H1 (cell line): ENCODE measurements at regions not wholly inside any gene's neighbourhood (a gene's known extent, or its start where the extent isn't known, plus 50 kb on each side); places are given as distances from the start of the nearest gene placed in this dataset.

Experiments used
- CTCF ChIA-PET: fragments of 300-600 bp; sonication (Branson Sonifier 250); formaldehyde crosslinking; loops from one replicate; lab custom pipeline; 2021; ENCODE audit not compliant: partially characterized antibody; lab: Charles Lee
- POLR2A ChIA-PET: fragments of 300-600 bp; sonication (Branson Sonifier 250); formaldehyde crosslinking; loops from one replicate; lab custom pipeline; 2021; ENCODE audit warnings: inconsistent platforms; ENCODE audit not compliant: partially characterized antibody; lab: Charles Lee
- DNase-seq, 2 experiments: peaks; one replicate each; pipeline versions ENCODE4 v3.0.0 to v3.0.0-alpha.2; 2010 to 2022; ENCODE audit warnings: low spot score in 2 of 2, low read depth in 1 of 2, mixed read lengths in 1 of 2
- FAIRE-seq: peaks from 2 replicates; lab custom pipeline; 2011; peaks lifted over from hg19 to GRCh38; lab: Jason Lieb, UNC
- H2AFZ ChIP-seq: 2 replicates; pipeline ENCODE4 v1.8.1; 2012; ENCODE audit warnings: low read length, inconsistent platforms
- H2AK5ac ChIP-seq: 2 replicates; pipeline ENCODE4 v1.6.1; 2013; ENCODE audit warnings: low read depth, low read length
- H2BK120ac ChIP-seq: replicated peaks from 2 replicates; pipeline ENCODE3; 2013; ENCODE audit warnings: low read depth, low read length, inconsistent platforms
- H2BK12ac ChIP-seq: 2 replicates; pipeline ENCODE4 v1.6.1; 2013; ENCODE audit warnings: low read depth, low read length
- H2BK15ac ChIP-seq: 2 replicates; pipeline ENCODE4 v1.6.1; 2013; ENCODE audit warnings: low read length
- H2BK20ac ChIP-seq: 2 replicates; pipeline ENCODE4 v1.6.1; 2013; ENCODE audit warnings: low read length
- H2BK5ac ChIP-seq: 2 replicates; pipeline ENCODE4 v1.6.1; 2013; ENCODE audit warnings: low read depth, low read length
- H3K14ac ChIP-seq: 2 replicates; pipeline ENCODE4 v1.6.1; 2013; ENCODE audit warnings: inconsistent platforms; ENCODE audit not compliant: insufficient read length
- H3K18ac ChIP-seq: 2 replicates; pipeline ENCODE4 v1.6.1; 2013; ENCODE audit warnings: low read length; ENCODE audit errors: extremely low read depth
- H3K23ac ChIP-seq: 2 replicates; pipeline ENCODE4 v1.6.1; 2013; ENCODE audit warnings: inconsistent platforms; ENCODE audit not compliant: insufficient read length
- H3K23me2 ChIP-seq: 2 replicates; pipeline ENCODE4 v1.6.1; 2013; ENCODE audit warnings: low read depth, low read length
- H3K27ac ChIP-seq: 2 replicates; pipeline ENCODE4 v1.6.1; 2011; ENCODE audit warnings: low read depth, low read length, inconsistent platforms
- H3K27me3 ChIP-seq, 4 experiments: replicated peaks in 1 of 4; 1 replicate in 1 of 4; 2 replicates in 3 of 4; pipeline versions ENCODE4 v1.6.1 to v1.8.1; 2011 to 2013; ENCODE audit warnings: low read length in 3 of 4, mild to moderate bottlenecking in 3 of 4, inconsistent platforms in 2 of 4, mixed read lengths in 2 of 4, moderate library complexity in 1 of 4; ENCODE audit not compliant: control insufficient read depth in 3 of 4, insufficient read depth in 3 of 4; ENCODE audit errors: extremely low read depth in 1 of 4
- H3K36me3 ChIP-seq, 4 experiments: 2 replicates each; pipeline versions ENCODE4 v1.6.1 to v1.8.1; 2011 to 2013; ENCODE audit warnings: mild to moderate bottlenecking in 4 of 4, low read length in 3 of 4, moderate library complexity in 2 of 4, control low read depth in 1 of 4, inconsistent platforms in 1 of 4; ENCODE audit not compliant: insufficient read depth in 4 of 4, control insufficient read depth in 2 of 4
- H3K4ac ChIP-seq: replicated peaks from 2 replicates; pipeline ENCODE3; 2013; ENCODE audit warnings: low read length, low read depth, mixed read lengths, inconsistent platforms; ENCODE audit not compliant: insufficient read length
- H3K4me1 ChIP-seq, 4 experiments: replicated peaks in 1 of 4; 1 replicate in 1 of 4; 2 replicates in 3 of 4; pipeline versions ENCODE4 v1.6.1 to v1.8.1; 2011 to 2013; ENCODE audit warnings: low read length in 3 of 4, inconsistent platforms in 2 of 4, mixed read lengths in 1 of 4; ENCODE audit not compliant: insufficient read depth in 4 of 4, control insufficient read depth in 3 of 4
- H3K4me2 ChIP-seq, 2 experiments: 2 replicates each; pipeline versions ENCODE4 v1.6.1 to v1.8.1; 2011 to 2013; ENCODE audit warnings: low read depth in 2 of 2, low read length in 2 of 2, control low read depth in 1 of 2, inconsistent platforms in 1 of 2, mild to moderate bottlenecking in 1 of 2; ENCODE audit not compliant: insufficient read depth in 1 of 2
- H3K4me3 ChIP-seq, 4 experiments: fragments of 200-600, 300-600 bp in 1 of 4; sonication (generic), shearing (Covaris generic), sonication (Bioruptor Twin) in 1 of 4; 2 replicates each; pipeline versions ENCODE4 v1.5.1 to v1.8.1; 2011 to 2016; ENCODE audit warnings: low read length in 4 of 4, low read depth in 3 of 4, control low read depth in 2 of 4, inconsistent platforms in 2 of 4, mild to moderate bottlenecking in 2 of 4, mixed read lengths in 1 of 4, moderate library complexity in 1 of 4; ENCODE audit not compliant: insufficient read depth in 2 of 4; ENCODE audit errors: extremely low read depth in 1 of 4
- H3K56ac ChIP-seq: replicated peaks from 2 replicates; pipeline ENCODE3; 2013; ENCODE audit warnings: low read depth, mild to moderate bottlenecking, mixed read lengths, low read length, inconsistent platforms; ENCODE audit not compliant: insufficient read length
- H3K79me1 ChIP-seq: 2 replicates; pipeline ENCODE4 v1.6.1; 2013; ENCODE audit warnings: low read depth, low read length, control low read depth
- H3K79me2 ChIP-seq, 2 experiments: 2 replicates each; pipeline versions ENCODE4 v1.6.1 to v1.8.1; 2012 to 2013; ENCODE audit warnings: low read length in 2 of 2, mild to moderate bottlenecking in 2 of 2, inconsistent platforms in 1 of 2; ENCODE audit not compliant: insufficient read depth in 2 of 2, control insufficient read depth in 1 of 2
- H3K9ac ChIP-seq, 4 experiments: replicated peaks in 1 of 4; 1 replicate in 1 of 4; 2 replicates in 3 of 4; pipeline versions ENCODE4 v1.6.1 to v1.8.1; 2011 to 2013; ENCODE audit warnings: low read depth in 3 of 4, low read length in 3 of 4, control low read depth in 2 of 4, mild to moderate bottlenecking in 2 of 4, moderate library complexity in 2 of 4, inconsistent platforms in 1 of 4; ENCODE audit errors: extremely low read depth in 1 of 4
- H3K9me3 ChIP-seq, 2 experiments: 2 replicates each; pipeline versions ENCODE4 v1.6.1 to v1.8.1; 2012 to 2013; ENCODE audit warnings: mild to moderate bottlenecking in 2 of 2, moderate library complexity in 2 of 2, control low read depth in 1 of 2, inconsistent platforms in 1 of 2, low read depth in 1 of 2, low read length in 1 of 2, mixed read lengths in 1 of 2; ENCODE audit not compliant: insufficient read depth in 2 of 2
- H4K20me1 ChIP-seq, 2 experiments: replicated peaks in 1 of 2; 2 replicates each; pipeline versions ENCODE3 to v1.8.1; 2011 to 2013; ENCODE audit warnings: inconsistent platforms in 2 of 2, low read length in 2 of 2, mild to moderate bottlenecking in 1 of 2; ENCODE audit not compliant: insufficient read depth in 2 of 2, control insufficient read depth in 1 of 2
- H4K5ac ChIP-seq: 2 replicates; pipeline ENCODE4 v1.6.1; 2013; ENCODE audit warnings: low read length, low read depth, mixed read lengths, inconsistent platforms; ENCODE audit not compliant: insufficient read length
- H4K8ac ChIP-seq: 2 replicates; pipeline ENCODE4 v1.8.0; 2013; ENCODE audit warnings: mild to moderate bottlenecking, moderate library complexity, low read length, inconsistent platforms; ENCODE audit not compliant: insufficient read depth; ENCODE audit errors: extremely low read depth
- H4K91ac ChIP-seq: replicated peaks from 2 replicates; pipeline ENCODE3; 2013; ENCODE audit warnings: low read length, mixed read lengths, inconsistent platforms; ENCODE audit not compliant: insufficient read length
- CHD2 ChIP-seq: IDR thresholded peaks from 2 replicates; pipeline ENCODE4 v1.6.1; 2012; ENCODE audit warnings: low read length, improper control_type of control experiment
- POLR2A ChIP-seq, 2 experiments: IDR thresholded peaks; 1 replicate in 1 of 2; 2 replicates in 1 of 2; pipeline ENCODE4 v1.6.1; 2011; ENCODE audit warnings: low read depth in 2 of 2, low read length in 2 of 2, mild to moderate bottlenecking in 2 of 2; ENCODE audit errors: control extremely low read depth in 1 of 2
- WGBS, 2 experiments: shearing (Covaris generic) in 1 of 2; methylation state at CpG; one replicate each; pipeline versions ENCODE4 v1.1.6 to v1.1.7; 2013 to 2015; ENCODE audit warnings: low lambda C conversion rate in 2 of 2, mixed read lengths in 2 of 2, inconsistent platforms in 1 of 2, low coverage in 1 of 2, missing lambda C conversion rate in 1 of 2; ENCODE audit not compliant: insufficient replicate concordance in 2 of 2, insufficient coverage in 1 of 2, insufficient read length in 1 of 2; ENCODE audit errors: extremely low coverage in 1 of 2, missing lambda C conversion rate in 1 of 2; 5-methylcytosine and 5-hydroxymethylcytosine counted together

- H2AFZ ChIP-seq = no peak overlapping the region
- H3K79me2 ChIP-seq = no peaks in the 10 kb centered on the region
- ChIA-PET POLR2A (no interaction called here), CTCF (no interaction called here)
- H3K18ac ChIP-seq = no peak overlapping the region
- H2BK20ac ChIP-seq = no peak overlapping the region
- FAIRE-seq (no peak), DNase-seq (no peak)
- peaks cover 0 to 1% (median 0%) of the 10 kb centered on the region in 4 experiments; a peak in 1 of 7 replicates for H3K27me3 ChIP-seq
- H3K9ac ChIP-seq = no peak overlapping the region
- H3K27ac ChIP-seq = no peak overlapping the region
- H3K9me3 ChIP-seq = no peaks in the 10 kb centered on the region
- H3K14ac ChIP-seq = no peak overlapping the region
- no peaks in the 10 kb centered on the region for H3K23me2 ChIP-seq
- no peak overlapping the region for H2BK5ac ChIP-seq
- H4K20me1 ChIP-seq = no peaks in the 10 kb centered on the region
- H3K4ac ChIP-seq = no peak overlapping the region
- H2BK15ac ChIP-seq = no peak overlapping the region
- no peak overlapping the region for H2BK12ac ChIP-seq
- no peak overlapping the region for H4K8ac ChIP-seq
- WGBS, 2 experiments = 100% methylated on average over 1 of the region's 1 CpG; no CpG with 5 or more reads in 1 of the 2 experiments
- H4K5ac ChIP-seq = no peak overlapping the region
- H4K91ac ChIP-seq = no peak overlapping the region
- no peaks in the 10 kb centered on the region; a peak in 1 of 8 replicates for H3K36me3 ChIP-seq
- H3K4me2 ChIP-seq = no peak overlapping the region
- H2BK120ac ChIP-seq = no peak overlapping the region
- no peak overlapping the region for H3K4me3 ChIP-seq
- H3K4me1 ChIP-seq = no peaks in the 10 kb centered on the region
- H2AK5ac ChIP-seq = no peak overlapping the region
- no peaks in the 10 kb centered on the region for H3K79me1 ChIP-seq
- H3K23ac ChIP-seq = no peak overlapping the region
- no peak overlapping the region for H3K56ac ChIP-seq
- TF ChIP-seq CHD2 (no peak), POLR2A (IDR thresholded peaks at IDR 0.05; ENCODE audit: control extremely low read depth in 1 of 2, low read depth in 2 of 2, low read length in 2 of 2) (no peak)
Observed at GRCh38 chr2:107607473-107607872, 219.2 kb upstream of the RGPD4 start.
